ENCODE measurements at regions not wholly inside any gene's neighbourhood (a gene's known extent, or its start where the extent isn't known, plus 50 kb on each side); places are given as distances from the start of the nearest gene placed in this dataset.

DNA sequence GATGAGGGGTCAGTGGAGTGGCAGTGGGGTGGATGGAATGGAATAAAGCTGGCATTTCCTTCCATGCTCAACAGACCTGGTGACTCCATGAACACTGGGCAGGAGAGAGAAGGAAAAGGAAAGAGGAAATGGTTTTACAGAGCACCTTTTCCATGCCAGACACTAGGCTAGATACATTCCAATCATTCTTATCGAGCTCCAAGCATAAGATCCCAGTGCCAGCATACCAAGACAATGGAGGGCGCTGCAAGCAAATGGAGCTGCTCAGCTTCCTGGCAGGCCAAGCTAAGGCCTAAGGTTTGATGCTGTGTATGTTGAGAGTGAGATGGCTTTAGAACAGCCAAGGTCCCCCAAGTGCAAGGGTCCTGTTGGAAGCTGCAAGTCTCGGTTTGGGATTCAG lies 113.2 kb downstream of the HSPH1 start:
- no peak for DNase-seq

DNA sequence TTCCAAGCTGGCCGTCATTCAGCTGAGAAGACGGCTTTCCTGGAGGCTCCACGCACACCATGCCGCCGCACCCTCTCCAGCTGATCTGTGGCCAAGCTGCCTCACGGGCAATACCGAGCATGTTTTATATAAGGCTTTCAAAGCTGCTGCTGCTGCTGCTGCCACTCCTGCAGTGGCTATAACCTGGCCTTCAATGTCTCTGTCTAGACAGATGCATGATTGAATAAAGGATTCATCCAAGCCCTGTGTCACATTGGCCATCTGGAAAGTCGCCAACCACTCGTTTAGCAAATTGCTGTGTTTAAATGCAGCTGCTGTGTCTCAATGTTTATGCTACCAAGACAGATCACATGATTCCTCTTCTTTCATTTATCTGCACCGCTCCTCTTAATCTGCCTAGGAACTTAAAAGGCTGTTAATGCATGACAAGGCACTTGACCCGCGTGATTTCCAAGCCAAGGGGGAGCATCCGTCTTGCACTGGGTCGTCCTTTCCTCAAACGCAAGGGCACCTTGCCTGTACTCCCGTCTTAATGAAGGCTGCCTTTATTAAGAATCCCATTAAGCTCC lies 114.3 kb downstream of the TEX26 start:
- DNase-seq: peak; percentile 74 to 80

DNA sequence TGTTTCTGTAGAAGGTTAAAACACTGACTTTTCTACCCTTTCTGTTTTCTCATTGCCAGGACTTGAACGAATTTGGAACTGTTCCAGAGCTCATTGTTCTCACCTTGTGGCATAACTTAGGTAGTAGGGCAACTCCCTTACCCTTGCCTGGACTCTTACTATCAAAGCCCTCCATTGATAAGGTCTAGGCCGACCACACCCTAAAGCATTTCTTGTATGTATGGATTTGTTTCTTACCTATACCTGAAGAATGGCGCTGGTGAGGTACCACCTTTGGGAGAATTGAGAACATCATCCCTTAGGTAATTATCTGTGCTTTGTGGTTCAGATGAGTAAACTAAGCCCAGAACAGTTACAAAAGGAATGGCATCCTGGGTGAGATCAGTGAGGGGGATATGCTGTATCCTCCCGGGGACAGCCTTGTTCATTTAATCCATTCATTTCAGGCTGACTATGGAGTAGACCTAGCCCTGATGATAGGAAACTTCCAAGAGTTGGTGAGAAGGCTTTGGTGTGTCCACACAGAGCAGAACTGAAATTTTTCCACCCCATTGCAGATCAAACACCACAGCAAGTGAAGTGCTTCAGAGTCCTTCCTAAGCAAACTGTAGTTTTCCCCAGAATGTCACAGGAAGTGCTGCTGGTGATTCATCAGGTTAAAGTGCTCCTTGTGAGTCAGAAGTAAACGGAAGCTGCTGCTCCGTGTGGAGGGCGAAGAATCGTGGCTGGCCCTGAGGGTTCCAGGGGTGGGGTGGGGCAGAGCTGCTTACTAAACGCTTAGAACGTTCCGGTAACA lies 113.0 kb downstream of the TEX26 start:
- no peak for DNase-seq

DNA sequence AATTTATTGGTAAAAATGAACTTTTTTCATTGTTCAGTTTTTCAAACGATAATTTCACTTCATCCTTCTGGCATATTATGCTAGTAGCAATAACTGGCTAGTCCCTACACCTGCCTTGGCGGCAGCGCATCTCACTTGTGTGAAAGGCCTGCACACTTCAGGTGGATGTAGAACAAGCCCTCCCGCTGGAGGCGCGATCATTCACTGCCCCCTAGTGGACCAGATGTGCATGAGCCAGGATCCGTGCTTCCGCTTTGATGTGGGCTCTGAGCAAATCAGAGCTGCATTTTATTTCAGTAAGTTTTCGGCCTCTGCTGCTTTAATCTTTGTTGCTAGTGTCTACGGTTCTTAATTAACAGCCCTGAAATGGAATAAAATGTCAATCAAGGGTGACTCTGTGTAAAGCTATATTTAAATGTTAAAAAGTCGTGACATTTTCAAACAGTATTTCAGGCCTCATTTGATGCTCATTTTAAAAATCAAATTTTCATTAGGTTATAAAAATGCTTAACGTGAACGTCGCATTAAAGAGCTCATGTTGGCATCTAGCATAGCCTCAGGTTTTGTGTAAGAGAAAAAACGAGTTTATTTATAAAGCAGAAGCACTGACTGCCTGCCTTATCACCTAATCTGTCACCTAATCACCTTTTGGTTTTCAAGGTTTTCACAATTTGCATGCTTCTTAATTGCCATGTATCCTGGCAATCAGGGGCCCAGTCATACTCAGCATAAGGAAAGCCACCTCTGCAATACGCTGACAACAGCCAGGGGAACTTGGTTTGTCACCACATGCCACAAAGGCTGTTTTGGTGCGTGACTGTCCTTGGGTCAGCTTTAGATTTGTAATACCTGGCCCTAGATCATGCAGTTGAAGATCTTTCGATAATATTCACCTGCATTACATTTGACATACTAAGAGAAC lies 112.2 kb downstream of the TEX26 start:
- peak; percentile 21 to 62 for DNase-seq

DNA sequence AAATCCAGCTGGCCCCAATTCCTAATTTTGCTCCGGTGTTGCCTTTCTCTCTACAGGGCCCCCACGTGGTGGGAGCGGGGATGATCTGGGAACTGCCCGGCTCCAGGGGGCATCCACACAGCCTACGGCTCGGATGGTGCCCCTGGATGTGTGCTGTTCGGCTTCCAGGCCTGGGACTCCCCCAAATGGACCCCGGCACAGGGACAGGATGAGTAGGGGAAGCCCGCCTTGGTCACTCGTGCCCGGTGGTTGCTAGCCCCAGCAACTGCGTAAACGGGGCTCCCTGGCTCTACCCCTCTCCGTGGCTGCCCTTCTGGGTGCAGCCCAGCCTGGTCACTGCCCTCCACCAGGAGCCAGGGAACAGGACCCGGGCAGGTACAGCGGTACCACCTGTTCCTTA lies 111.5 kb downstream of the TEX26 start:
- no peak for DNase-seq

DNA sequence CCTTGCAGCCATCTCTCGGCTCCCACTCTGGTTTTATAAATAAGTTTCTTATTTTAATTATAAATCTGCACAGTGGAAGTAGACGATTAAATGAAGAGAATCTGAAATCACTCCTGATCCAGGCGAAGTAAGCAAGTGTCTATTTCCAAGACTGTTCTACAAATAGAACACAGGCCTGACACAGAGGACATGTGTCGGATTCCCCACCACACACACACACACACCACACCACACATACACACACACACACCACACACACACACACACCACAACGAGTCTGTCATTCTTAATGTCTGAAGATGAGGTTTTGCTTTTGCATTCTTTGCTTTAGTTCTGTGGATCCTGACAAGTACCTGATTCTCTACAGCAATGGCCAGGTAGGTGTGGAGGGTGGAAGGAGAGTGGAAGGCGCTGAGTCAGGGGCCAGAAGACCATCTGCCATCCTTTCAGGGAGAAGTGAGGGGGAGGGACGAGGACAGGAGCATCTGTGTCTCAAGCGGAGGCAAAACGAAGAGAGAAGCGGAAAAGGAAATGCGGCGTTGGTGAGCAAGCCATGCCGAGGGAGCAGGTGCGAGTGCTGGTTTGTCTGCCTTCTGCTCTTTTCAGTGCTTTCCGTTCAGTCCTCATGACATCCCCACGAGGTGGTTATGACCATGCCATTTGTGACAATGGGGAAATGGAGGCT lies 110.2 kb downstream of the TEX26 start:
- no peak for DNase-seq

DNA sequence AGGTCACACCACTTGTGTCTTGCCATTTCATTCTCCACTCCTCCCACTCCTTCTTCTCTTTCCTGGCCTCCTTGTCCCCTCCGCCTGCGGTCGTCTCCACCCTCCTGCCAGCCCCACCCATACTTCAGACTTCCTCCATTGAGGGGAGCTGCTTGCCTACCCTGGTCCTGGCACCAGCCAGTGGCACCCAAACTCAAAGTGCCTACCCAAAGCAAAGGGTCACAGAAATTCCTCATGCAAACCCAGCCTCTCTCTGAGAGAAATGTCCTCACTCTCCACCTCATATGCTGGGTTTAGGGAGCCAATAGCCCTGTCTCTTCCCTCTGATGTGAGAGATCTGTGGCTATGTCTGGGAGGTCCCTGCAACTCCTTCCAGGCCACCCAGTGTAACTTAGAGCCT lies 109.6 kb downstream of the TEX26 start:
- no peak for DNase-seq

DNA sequence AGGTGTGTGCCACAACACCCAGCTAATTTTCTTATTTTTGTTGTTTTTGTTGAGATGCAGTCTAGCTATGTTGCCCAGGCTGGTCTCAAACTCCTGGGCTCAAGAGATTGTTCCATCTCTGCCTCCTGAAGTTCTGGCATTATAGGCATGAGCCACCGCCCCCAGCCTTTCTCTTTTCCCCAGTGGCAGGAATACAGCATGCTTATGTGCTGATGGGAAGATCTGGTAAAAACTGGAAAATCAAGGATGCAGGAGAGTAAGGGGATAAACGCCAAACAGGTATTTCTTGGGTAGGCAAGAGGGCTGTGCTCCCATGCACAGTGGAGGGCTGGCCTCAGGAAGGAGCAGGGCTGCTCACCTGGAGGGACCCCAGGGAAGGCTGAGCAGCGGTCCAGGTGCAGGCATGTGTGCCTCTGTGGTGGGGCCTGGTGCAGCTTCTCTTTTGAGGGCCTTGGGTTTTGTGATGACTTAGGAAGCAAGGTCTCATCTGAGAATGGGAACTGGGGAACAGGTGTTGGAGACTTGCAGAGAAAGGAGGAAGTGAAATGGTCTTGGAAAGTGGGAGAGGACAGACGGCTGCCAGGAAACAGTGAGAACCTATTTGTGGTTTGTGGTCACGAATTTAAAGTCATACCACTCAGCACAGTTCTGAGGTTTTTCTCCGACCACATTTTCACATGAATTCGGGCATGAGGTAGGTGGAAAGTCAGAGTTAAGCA lies 106.5 kb downstream of the TEX26 start:
- peak in 1 of 2 experiments; percentile 21 for DNase-seq

DNA sequence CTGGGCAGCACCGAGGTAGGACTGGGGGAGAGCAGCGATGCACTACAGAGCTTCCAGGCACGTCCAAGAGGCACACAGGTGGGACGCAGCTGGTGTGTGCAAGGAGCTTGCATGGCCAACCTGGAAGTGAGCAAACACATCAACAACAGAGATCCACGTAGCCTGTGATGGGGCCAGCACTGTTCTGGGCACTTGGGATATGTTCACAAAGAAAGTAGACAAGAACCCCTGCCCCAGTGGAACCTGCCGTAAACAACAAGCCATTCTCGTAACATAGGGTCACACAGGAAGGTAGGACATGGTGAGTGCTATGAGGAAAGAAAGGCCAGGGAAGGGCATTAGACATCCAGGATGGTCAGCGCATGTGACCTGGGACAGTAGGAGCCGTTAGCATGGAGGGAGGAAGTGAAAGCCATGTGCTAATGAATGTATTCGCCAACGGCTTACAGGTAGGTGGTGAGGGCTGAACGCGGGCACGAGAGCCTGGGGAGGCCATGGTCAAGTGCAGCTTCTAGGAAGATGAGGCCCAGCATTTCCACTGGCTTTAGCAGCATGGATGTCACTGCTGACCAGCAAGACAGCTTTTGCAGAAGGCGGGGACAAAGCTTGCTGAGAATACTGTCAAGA lies 105.5 kb downstream of the TEX26 start:
- DNase-seq: no peak

DNA sequence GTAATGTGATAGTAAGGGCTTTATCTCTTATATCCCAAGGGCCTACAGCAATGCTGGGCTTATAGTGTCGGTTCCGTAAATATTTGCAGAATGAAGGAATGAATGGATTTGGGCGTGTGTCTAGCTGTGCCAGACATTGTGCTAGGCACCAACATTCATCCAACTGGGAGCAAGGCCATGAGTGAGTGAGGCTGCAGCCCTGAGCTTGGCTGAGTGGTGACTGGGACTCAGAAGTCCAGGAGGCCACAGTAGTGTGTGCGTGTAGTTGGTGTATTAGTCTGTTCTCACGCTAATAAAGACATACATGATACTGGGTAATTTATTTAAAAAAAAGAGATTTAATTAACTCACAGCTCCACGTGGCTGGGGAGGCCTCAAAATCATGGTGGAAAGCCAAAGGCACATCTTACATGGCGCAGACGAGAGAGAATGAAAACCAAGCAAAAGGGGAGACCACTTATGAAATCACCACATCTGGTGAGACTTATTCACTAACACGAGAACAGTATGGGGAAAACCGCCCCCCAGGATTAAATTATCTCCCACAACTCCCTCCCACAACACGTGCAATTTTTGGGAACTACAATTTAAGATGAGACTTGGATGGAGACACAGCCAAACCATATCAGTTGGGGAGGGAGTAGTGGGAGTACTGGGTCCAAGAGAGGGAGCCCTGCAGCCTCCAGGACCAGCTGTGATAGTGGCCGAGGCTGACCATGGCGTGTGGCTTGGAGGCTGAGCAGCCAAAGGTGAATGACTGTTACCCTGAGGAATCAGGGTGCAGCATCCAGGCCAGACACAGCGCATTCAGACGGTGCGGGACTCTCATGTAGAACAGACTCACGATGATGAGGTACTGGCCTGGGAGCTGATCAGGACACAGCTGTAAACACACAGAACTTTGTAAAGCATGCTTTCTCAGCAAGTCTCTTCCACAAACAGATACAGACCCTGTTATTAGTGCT lies 104.6 kb downstream of the TEX26 start:
- DNase-seq: no peak

DNA sequence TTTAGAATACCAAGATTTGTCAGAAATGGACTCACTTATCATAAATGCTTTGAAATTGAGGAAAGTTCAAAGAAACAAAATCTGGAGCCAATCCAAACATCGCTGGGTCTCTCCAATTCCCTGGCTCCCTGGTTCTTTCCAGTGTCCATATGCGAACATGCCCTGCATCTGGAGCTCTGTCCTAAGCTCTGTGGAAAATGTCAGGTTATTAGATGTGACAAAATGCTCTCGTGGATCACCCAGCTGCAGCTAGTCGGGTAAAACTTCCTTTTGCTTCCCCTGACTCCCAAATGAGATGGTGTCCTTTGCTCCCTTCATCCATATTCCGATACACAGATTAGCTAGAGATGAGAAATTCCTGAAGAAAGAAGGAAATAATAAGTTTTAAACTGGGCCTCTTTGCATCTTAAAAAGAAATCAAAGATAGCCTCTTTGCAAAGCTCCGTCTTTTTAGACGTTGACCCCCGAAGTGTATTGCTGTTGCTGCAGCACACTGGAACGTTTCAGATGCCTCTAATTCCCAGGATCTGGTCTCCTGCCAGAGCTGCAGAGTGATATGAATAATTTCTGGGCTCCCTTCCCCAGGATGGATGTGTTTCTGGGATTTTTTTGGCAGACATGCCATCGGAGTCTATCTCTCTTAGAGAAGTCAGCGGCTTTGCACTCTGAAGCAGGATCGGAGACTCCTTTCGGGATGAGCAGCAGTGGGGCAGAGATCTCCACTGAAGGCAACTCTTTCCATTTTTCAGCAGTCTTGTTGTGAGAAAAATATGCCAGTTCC lies 102.9 kb downstream of the TEX26 start:
- no peak for DNase-seq

DNA sequence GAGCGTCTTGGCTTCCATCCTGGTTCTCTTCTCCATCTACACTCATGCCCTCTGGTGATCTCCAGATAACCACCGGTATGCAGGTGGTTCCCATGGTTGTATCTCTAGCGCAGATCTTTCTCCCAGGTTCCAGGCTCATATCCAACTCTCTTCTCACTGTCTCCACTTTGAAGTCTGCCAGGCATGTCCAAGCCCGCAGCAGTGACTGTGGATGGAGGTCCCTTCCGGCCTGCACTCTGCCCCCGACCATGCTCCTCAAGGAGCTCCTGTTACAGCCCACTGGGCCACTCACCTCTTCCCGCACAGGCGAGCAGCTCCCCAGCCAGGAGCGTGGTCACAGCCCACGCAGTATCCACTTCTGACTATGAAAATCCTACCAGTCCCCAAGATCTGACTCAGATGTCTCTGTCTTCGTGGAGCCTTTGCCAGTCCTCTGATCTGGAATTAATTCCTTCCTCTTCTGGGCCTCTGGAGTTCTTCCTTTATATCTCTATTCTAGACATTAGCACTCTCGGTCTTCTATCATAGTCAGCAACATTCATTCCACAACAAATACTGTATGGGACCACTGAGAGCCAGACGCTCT lies 100.2 kb downstream of the TEX26 start:
- no peak for DNase-seq

DNA sequence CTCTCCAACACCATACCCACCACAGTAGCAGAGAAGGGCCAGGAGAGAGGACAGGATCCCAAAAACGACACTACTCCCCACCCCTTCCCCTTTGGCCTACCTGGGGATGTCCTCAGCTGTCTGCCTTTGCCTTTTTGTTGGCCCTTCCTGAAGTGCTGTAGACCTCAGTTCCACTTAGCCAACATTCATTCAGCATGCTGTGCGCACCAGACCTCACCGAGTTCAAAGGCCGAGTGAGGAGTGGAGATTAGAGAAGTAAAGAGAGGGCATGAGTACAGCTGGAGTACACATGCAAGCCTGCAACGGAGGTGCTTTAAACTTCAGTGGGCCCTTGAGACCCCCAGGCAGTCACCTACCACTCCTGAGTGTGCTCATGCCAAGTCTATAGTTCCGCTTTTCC lies 99.0 kb downstream of the TEX26 start:
- DNase-seq: no peak

DNA sequence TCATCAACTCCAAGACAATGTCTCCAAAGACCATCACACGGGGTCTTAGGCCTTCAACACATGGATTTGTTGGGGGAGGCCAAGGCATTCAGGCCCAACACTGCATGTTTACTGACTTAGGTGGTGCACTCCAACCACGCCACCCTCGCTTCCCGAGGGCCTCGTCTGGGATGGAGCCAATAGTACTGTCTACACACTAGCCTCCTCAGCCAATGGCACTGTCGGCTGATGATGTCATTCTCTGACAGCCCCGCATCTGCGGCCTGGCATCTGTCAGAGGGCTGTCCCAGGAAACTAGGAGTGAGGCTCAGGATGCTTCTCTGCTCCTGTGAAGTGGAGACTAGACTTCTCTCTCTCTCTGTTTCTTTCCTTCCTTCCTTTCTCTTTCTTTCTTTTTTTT lies 96.6 kb downstream of the TEX26 start:
- no peak for DNase-seq

DNA sequence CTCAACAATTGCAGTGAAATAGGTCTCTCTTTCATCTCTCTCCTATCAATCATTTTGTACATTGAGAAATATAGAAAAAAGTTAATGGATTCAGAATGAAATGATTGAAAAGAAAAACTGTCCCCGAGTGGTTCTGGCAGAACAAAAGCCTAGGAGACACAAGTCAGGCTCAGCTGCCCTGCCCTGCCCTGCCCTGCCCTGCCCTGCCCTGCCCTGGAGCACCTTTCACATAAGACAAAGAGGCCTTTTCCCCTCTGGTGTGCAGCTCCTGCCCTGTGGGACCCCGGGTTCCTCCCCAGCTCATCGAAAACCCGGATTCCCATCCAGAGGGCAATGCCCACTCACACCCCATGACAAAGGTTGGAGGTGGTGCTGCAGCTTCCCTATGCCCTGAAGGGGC lies 94.7 kb downstream of the TEX26 start:
- no peak for DNase-seq
